Panc1 (cell line): ENCODE measurements at regions not wholly inside any gene's neighbourhood (a gene's known extent, or its start where the extent isn't known, plus 50 kb on each side); places are given as distances from the start of the nearest gene placed in this dataset.

Source experiments
- ATAC-seq: fragments of 200-7000 bp; cut with Tn5 transposase; 2 replicates; pipeline ENCODE4 v1.9.1; 2020; ENCODE audit warnings: mild to moderate bottlenecking, moderate library complexity
- BruUV-seq: library from RNA; stranded (reverse); fragments of 400-500 nt; replicated peaks from 2 replicates; lab custom pipeline; 2021; lab: Mats Ljungman, UMichigan
- CTCF ChIA-PET: fragments of 300-600 bp; sonication (Branson Sonifier 250); formaldehyde crosslinking; loops from one replicate; lab custom pipeline; 2022; ENCODE audit warnings: antibody characterized with exemption; lab: Charles Lee
- POLR2A ChIA-PET: fragments of 300-600 bp; sonication (Branson Sonifier 250); formaldehyde crosslinking; loops from one replicate; lab custom pipeline; 2022; ENCODE audit warnings: antibody characterized with exemption; lab: Charles Lee
- DNase-seq: peaks from one replicate; pipeline ENCODE4 v3.0.0-alpha.2; 2010; ENCODE audit warnings: low read depth, low spot score
- H3K27ac ChIP-seq: 2 replicates; pipeline ENCODE4 v1.5.1; 2011; ENCODE audit warnings: mild to moderate bottlenecking, low read length, inconsistent platforms
- H3K27me3 ChIP-seq: fragments of 200-500 bp; sonication (Bioruptor generic); 2 replicates; pipeline ENCODE4 v1.6.0; 2014; ENCODE audit warnings: low read length, inconsistent platforms; ENCODE audit not compliant: control insufficient read depth, insufficient read depth
- H3K36me3 ChIP-seq: fragments of 200-500 bp; sonication (Bioruptor generic); 2 replicates; pipeline ENCODE4 v1.5.1; 2014; ENCODE audit warnings: inconsistent platforms, mild to moderate bottlenecking, low read length, moderate library complexity; ENCODE audit not compliant: control insufficient read depth, insufficient read depth
- H3K4me1 ChIP-seq: 2 replicates; pipeline ENCODE4 v1.5.1; 2011; ENCODE audit warnings: inconsistent platforms, mild to moderate bottlenecking, low read length, moderate library complexity; ENCODE audit not compliant: control insufficient read depth, insufficient read depth
- H3K4me3 ChIP-seq, 2 experiments: 2 replicates each; pipeline ENCODE4 v1.5.1; 2011 to 2012; ENCODE audit warnings: low read depth in 2 of 2, low read length in 2 of 2, mild to moderate bottlenecking in 2 of 2, inconsistent platforms in 1 of 2, moderate library complexity in 1 of 2
- H3K9me3 ChIP-seq: fragments of 200-500 bp; sonication (Bioruptor generic); 2 replicates; pipeline ENCODE4 v1.5.1; 2014; ENCODE audit warnings: low read depth, mild to moderate bottlenecking, inconsistent platforms, low read length, moderate library complexity; ENCODE audit not compliant: control insufficient read depth, insufficient read depth
- POLR2AphosphoS5 ChIP-seq: IDR thresholded peaks from 2 replicates; pipeline ENCODE4 v1.6.1; 2012; ENCODE audit warnings: mild to moderate bottlenecking, low read depth, low read length, moderate library complexity
- REST ChIP-seq, 2 experiments: IDR thresholded peaks; 2 replicates each; pipeline ENCODE4 v1.6.1; 2011 to 2012; ENCODE audit warnings: low read depth in 2 of 2, control low read depth in 1 of 2, low read length in 1 of 2, mild to moderate bottlenecking in 1 of 2, moderate library complexity in 1 of 2; ENCODE audit not compliant: insufficient read depth in 1 of 2
- SIN3A ChIP-seq: IDR thresholded peaks from 2 replicates; pipeline ENCODE4 v1.6.1; 2012; ENCODE audit warnings: low read depth, mild to moderate bottlenecking, low read length, moderate library complexity, borderline replicate concordance; ENCODE audit not compliant: insufficient read depth
- TCF7L2 ChIP-seq: IDR thresholded peaks from 2 replicates; pipeline ENCODE4 v1.6.1; 2011; ENCODE audit warnings: mild to moderate bottlenecking, low read depth, low read length, inconsistent platforms
- in situ Hi-C: cut with HindIII; loops from 2 replicates; pipeline ENCODE4 v1.10.0; 2016; ENCODE audit warnings: low sequenced_read_pairs, low pct_unique_long_range_greater_than_20kb
- intact Hi-C: fragments of 100-400 bp; cut with micrococcal nuclease; formaldehyde crosslinking; loops from one replicate; pipeline ENCODE4 v1.10.0; 2022; ENCODE audit not compliant: unreplicated experiment
- TF ChIP-seq, protein P1 (sequence below): fragments of 450-650 bp; IDR thresholded peaks from 2 replicates; pipeline ENCODE4 v1.5.1; 2017; ENCODE audit warnings: mild to moderate bottlenecking

DNA sequence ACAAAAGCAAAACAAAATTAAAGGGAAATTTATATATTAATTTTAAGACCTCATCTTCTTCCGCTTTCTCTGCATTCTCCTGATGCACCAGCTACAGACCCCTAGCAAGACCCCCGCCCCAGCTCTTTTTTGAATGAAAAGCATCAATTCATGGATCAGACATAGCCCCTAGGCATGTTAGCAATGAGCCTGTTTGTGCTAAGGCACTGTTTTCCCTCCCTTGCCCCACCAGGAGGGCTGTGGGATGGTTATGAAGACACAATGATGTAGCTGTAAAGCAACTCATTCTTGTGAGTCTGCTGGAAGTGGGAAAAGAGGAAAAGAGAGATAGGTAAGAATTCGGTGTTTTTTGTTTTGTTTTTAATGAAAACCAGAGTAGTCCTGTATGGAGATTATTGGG lies 88.5 kb upstream of the ZBTB18 start:
- in situ Hi-C loops, result no loop called here
- no peak overlapping the region for H3K27ac ChIP-seq
- H3K4me3 ChIP-seq, result no peak overlapping the region
- no peaks in the 10 kb centered on the region for H3K36me3 ChIP-seq
- no TSS peak for BruUV-seq
- ATAC-seq (no peak), DNase-seq (no peak)
- no peaks in the 10 kb centered on the region for H3K9me3 ChIP-seq
- ChIA-PET POLR2A (no interaction called here), CTCF (no interaction called here)
- intact Hi-C loops, result no loop called here
- no peaks in the 10 kb centered on the region for H3K4me1 ChIP-seq
- TF ChIP-seq POLR2AphosphoS5, result no peak
- no peak for TF ChIP-seq REST (IDR thresholded peaks at IDR 0.05; ENCODE audit: insufficient read depth in 1 of 2, low read depth in 2 of 2, low read length in 1 of 2)
- TF ChIP-seq, protein P1, sequence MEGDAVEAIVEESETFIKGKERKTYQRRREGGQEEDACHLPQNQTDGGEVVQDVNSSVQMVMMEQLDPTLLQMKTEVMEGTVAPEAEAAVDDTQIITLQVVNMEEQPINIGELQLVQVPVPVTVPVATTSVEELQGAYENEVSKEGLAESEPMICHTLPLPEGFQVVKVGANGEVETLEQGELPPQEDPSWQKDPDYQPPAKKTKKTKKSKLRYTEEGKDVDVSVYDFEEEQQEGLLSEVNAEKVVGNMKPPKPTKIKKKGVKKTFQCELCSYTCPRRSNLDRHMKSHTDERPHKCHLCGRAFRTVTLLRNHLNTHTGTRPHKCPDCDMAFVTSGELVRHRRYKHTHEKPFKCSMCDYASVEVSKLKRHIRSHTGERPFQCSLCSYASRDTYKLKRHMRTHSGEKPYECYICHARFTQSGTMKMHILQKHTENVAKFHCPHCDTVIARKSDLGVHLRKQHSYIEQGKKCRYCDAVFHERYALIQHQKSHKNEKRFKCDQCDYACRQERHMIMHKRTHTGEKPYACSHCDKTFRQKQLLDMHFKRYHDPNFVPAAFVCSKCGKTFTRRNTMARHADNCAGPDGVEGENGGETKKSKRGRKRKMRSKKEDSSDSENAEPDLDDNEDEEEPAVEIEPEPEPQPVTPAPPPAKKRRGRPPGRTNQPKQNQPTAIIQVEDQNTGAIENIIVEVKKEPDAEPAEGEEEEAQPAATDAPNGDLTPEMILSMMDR, result no peak
- no peak for TF ChIP-seq TCF7L2
- peaks cover 2% of the 10 kb centered on the region; the same call in 1 of the 2 replicates for H3K27me3 ChIP-seq

DNA sequence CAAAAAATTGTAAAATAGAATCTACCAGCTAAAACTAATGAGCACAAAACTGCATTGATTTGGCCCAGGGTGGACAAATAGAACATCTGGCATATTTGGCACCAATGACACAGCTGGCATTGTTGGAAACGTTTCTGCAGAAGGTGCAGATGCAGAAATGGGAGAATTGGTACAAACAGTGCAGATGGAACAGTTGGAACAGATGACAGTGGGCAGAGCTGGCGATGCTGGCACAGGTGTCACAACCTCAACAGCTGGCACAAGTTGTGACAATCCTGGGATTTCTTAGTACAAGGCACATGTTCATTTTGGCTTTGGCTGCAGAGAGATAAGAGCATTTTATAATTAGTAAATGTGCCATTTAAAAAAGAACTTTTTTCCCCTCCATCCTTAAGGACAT lies 91.1 kb upstream of the ZBTB18 start:
- in situ Hi-C loops (no loop called here), intact Hi-C loops (no loop called here)
- no peak for TF ChIP-seq TCF7L2
- TF ChIP-seq REST (IDR thresholded peaks at IDR 0.05; ENCODE audit: insufficient read depth in 1 of 2, low read depth in 2 of 2, low read length in 1 of 2), result no peak
- no peak for TF ChIP-seq SIN3A
- TF ChIP-seq POLR2AphosphoS5, result no peak
- TF ChIP-seq, protein P1, result no peak
- POLR2A ChIA-PET, result interaction anchor here (0.5 kb wide), 1 partner anchor 425 kb away, joined by 3 read pairs; no protein-coding TSS in a partner anchor
- no peaks in the 10 kb centered on the region for H3K9me3 ChIP-seq
- no peaks in the 10 kb centered on the region for H3K36me3 ChIP-seq
- CTCF ChIA-PET, result no interaction called here
- BruUV-seq, result no TSS peak
- H3K27me3 ChIP-seq, result peaks cover 8% of the 10 kb centered on the region; the same call in 1 of the 2 replicates
- DNase-seq (no peak), ATAC-seq (no peak)
- H3K4me1 ChIP-seq, result no peaks in the 10 kb centered on the region
- no peak overlapping the region for H3K27ac ChIP-seq
- H3K4me3 ChIP-seq, result no peak overlapping the region
